ENCODE measurements at regions not wholly inside any gene's neighbourhood (a gene's known extent, or its start where the extent isn't known, plus 50 kb on each side); places are given as distances from the start of the nearest gene placed in this dataset.

DNA sequence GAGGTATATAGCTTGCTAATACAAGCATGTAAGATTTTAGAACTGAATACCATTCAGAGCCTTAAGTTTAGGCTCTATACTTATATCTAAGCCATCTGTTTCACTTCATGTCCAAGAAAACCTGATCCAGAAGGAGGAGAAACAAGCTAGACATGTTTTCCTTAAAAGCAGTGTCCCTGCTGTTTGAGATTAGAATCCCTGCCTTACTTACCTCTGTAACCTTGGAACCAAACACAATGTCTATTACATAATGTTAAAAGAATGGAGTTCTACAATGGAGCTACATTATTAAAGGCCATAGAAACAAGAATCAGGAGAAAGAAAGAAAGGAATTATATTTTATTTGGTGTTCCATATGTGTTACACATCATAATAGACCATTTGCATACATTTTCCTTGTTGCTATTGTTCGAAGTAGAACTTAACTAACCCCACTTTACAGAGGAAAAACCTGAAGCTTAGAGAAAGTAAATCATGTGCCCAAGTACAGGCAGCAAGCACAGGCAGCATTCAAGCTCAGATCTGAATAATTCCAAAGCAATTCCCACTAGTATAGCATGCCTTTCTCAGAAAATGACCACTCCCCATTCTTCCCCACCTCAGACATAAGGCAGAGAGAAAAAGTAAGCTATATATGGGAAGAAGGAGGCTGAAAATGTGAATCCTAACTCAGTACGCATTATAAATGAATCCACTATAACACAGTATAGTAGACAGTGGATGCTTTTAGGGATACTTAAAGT is 380.1 kb upstream of the SPAG17 start:
- Histone ChIP-seq H3K4me1 (ENCODE audit: control insufficient read depth, insufficient read depth, low read length) (no peaks in the 10 kb centered on the region), H3K27ac (ENCODE audit: low read length) (no peak overlapping the region), H3K27me3 (ENCODE audit: control insufficient read depth, insufficient read depth, low read length) (no peaks in the 10 kb centered on the region), H3K9me3 (ENCODE audit: control insufficient read depth, insufficient read depth, low read length) (no peaks in the 10 kb centered on the region), H3K4me3 (ENCODE audit: low read length) (no peak overlapping the region), H3K36me3 (ENCODE audit: control insufficient read depth, insufficient read depth, low read length) (no peaks in the 10 kb centered on the region)
- Mint-ChIP-seq H3K27ac (no peak overlapping the region), H3K36me3 (no peaks in the 10 kb centered on the region), H3K9me3 (peaks cover 4 to 9% of the 10 kb centered on the region in 2 donors), H3K27me3 (ENCODE audit: low read depth in 2 of 2) (no peaks in the 10 kb centered on the region), H3K4me3 (no peak overlapping the region), H3K4me1 (no peaks in the 10 kb centered on the region)
- TF ChIP-seq, protein P1, sequence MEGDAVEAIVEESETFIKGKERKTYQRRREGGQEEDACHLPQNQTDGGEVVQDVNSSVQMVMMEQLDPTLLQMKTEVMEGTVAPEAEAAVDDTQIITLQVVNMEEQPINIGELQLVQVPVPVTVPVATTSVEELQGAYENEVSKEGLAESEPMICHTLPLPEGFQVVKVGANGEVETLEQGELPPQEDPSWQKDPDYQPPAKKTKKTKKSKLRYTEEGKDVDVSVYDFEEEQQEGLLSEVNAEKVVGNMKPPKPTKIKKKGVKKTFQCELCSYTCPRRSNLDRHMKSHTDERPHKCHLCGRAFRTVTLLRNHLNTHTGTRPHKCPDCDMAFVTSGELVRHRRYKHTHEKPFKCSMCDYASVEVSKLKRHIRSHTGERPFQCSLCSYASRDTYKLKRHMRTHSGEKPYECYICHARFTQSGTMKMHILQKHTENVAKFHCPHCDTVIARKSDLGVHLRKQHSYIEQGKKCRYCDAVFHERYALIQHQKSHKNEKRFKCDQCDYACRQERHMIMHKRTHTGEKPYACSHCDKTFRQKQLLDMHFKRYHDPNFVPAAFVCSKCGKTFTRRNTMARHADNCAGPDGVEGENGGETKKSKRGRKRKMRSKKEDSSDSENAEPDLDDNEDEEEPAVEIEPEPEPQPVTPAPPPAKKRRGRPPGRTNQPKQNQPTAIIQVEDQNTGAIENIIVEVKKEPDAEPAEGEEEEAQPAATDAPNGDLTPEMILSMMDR (IDR thresholded peaks at IDR 0.05) = no peak
- WGBS (ENCODE audit: insufficient coverage) = 82% methylated on average over 1 of the region's 2 CpGs
- intact Hi-C loops (cut with micrococcal nuclease) = no loop called here
- ATAC-seq = no peak
- DNase-seq = no peak

- Mint-ChIP-seq H3K27me3 (ENCODE audit: low read depth in 2 of 2) (no peaks in the 10 kb centered on the region), H3K9me3 (peaks cover 4 to 9% of the 10 kb centered on the region in 2 donors), H3K36me3 (no peaks in the 10 kb centered on the region), H3K4me3 (no peak overlapping the region), H3K27ac (no peak overlapping the region), H3K4me1 (no peaks in the 10 kb centered on the region)
- Histone ChIP-seq H3K27me3 (ENCODE audit: control insufficient read depth, insufficient read depth, low read length) (no peaks in the 10 kb centered on the region), H3K9me3 (ENCODE audit: control insufficient read depth, insufficient read depth, low read length) (no peaks in the 10 kb centered on the region), H3K4me1 (ENCODE audit: control insufficient read depth, insufficient read depth, low read length) (no peaks in the 10 kb centered on the region), H3K4me3 (ENCODE audit: low read length) (no peak overlapping the region), H3K36me3 (ENCODE audit: control insufficient read depth, insufficient read depth, low read length) (no peaks in the 10 kb centered on the region), H3K27ac (ENCODE audit: low read length) (no peak overlapping the region)
- DNase-seq (no peak), ATAC-seq (no peak)
- intact Hi-C loops (cut with micrococcal nuclease) = no loop called here
- TF ChIP-seq, protein P1 (IDR thresholded peaks at IDR 0.05) = no peak
- 55% methylated on average over 5 of the region's 6 CpGs for WGBS (ENCODE audit: insufficient coverage)
Observed at GRCh38 chr1:118563981-118564951, 379.2 kb upstream of the SPAG17 start.

DNA sequence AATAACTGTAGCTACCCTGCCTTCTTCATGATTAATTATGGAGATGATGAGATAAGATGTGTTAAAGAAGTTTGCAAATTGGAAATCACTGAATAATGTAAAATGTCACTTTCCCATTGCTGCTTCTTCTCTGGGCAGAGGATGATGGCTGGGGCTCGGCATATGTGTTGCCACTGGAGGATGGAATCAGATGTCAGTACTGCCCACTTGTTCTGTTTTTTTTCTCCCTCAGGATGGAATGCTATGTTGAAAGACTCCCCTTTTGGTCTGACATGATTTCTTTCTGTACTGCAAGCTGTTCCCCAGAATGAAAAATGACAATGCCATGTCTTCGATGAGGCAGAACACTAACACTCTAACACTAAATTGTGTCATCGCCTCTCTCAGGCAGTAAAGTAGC is 373.9 kb upstream of the SPAG17 start:
- H3K9me3 ChIP-seq (ENCODE audit: control insufficient read depth, insufficient read depth, low read length) = no peaks in the 10 kb centered on the region
- H3K27me3 ChIP-seq (ENCODE audit: control insufficient read depth, insufficient read depth, low read length) = no peaks in the 10 kb centered on the region
- peaks cover 11 to 14% of the 10 kb centered on the region in 2 donors for H3K9me3 Mint-ChIP-seq
- 83% methylated on average over 3 of the region's 3 CpGs for WGBS (ENCODE audit: insufficient coverage)
- no peaks in the 10 kb centered on the region for H3K4me1 Mint-ChIP-seq
- no peaks in the 10 kb centered on the region for H3K27me3 Mint-ChIP-seq (ENCODE audit: low read depth in 2 of 2)
- no peak overlapping the region for H3K27ac Mint-ChIP-seq
- no peak overlapping the region for H3K4me3 Mint-ChIP-seq
- no peak overlapping the region for H3K4me3 ChIP-seq (ENCODE audit: low read length)
- DNase-seq (no peak), ATAC-seq (no peak)
- intact Hi-C loops (cut with micrococcal nuclease) = no loop called here
- TF ChIP-seq, protein P1 (IDR thresholded peaks at IDR 0.05) = no peak
- no peaks in the 10 kb centered on the region for H3K36me3 ChIP-seq (ENCODE audit: control insufficient read depth, insufficient read depth, low read length)
- no peaks in the 10 kb centered on the region for H3K4me1 ChIP-seq (ENCODE audit: control insufficient read depth, insufficient read depth, low read length)
- H3K27ac ChIP-seq (ENCODE audit: low read length) = no peak overlapping the region
- H3K36me3 Mint-ChIP-seq = no peaks in the 10 kb centered on the region

Data from natural killer cell (primary cell).